ENCODE measurements at regions not wholly inside any gene's neighbourhood (a gene's known extent, or its start where the extent isn't known, plus 50 kb on each side); places are given as distances from the start of the nearest gene placed in this dataset.

DNA sequence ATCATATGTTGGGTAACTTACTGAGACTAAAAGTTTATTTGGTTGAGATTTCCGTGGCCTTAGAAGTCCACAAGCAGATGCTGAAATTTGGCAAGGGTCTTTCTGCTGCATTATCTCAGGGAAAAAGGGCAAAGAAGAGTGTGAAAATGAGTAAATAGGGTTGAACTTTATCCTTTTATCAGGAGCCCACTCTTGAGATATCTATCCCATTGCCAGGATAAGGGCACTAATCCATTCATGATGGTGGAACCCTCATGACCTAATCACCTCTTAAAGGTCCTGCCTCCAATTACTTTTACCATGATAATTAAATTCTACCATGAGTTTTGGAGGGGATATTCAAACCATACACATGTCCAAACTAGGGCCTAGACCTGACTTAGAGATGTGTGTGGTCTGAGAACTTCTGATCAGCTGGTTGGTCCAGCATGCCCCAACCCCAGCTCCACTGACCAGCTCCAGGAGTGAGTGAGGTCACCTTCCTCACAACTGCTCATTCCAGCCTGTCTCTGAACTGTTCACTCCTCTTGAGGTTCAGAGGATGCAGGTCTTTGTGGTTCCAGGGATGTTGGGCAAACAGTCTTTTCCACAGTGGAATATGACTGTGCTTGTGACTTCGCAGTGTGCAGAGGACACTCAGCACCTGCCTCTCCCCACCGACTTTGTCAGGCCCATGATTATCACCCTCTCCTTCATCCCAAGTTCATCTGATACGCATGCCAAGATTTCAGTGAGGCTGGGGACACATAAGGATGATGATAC lies 130.1 kb upstream of the TOP3B start:
- ChIA-PET CTCF (no interaction called here), POLR2A (interaction anchor here (0.8 kb wide), 1 partner anchor 946 kb away, joined by 3 read pairs; no protein-coding TSS in a partner anchor)
- Mint-ChIP-seq H3K27me3 (ENCODE audit: insufficient read depth, unreplicated experiment) (no peaks in the 10 kb centered on the region), H3K4me3 (ENCODE audit: unreplicated experiment) (no peak overlapping the region), H3K4me1 (ENCODE audit: insufficient read depth, unreplicated experiment) (peaks cover 13% of the 10 kb centered on the region), H3K9me3 (ENCODE audit: unreplicated experiment) (no peaks in the 10 kb centered on the region), H3K36me3 (ENCODE audit: insufficient read depth, unreplicated experiment) (peaks cover 5% of the 10 kb centered on the region), H3K27ac (ENCODE audit: low read depth, unreplicated experiment) (no peak overlapping the region)
- DNase-seq (ENCODE audit: unreplicated experiment), result no peak
- TF ChIP-seq, protein P1, sequence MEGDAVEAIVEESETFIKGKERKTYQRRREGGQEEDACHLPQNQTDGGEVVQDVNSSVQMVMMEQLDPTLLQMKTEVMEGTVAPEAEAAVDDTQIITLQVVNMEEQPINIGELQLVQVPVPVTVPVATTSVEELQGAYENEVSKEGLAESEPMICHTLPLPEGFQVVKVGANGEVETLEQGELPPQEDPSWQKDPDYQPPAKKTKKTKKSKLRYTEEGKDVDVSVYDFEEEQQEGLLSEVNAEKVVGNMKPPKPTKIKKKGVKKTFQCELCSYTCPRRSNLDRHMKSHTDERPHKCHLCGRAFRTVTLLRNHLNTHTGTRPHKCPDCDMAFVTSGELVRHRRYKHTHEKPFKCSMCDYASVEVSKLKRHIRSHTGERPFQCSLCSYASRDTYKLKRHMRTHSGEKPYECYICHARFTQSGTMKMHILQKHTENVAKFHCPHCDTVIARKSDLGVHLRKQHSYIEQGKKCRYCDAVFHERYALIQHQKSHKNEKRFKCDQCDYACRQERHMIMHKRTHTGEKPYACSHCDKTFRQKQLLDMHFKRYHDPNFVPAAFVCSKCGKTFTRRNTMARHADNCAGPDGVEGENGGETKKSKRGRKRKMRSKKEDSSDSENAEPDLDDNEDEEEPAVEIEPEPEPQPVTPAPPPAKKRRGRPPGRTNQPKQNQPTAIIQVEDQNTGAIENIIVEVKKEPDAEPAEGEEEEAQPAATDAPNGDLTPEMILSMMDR (IDR thresholded peaks at IDR 0.05; ENCODE audit: unreplicated experiment), result no peak
- intact Hi-C loops (cut with micrococcal nuclease), result loop anchor here (5.0 to 10.0 kb wide), 2 partner anchors 100 to 128 kb away; partner anchors contain the start of gene TOP3B
- BruUV-seq (replicated peaks), result no TSS peak

DNA sequence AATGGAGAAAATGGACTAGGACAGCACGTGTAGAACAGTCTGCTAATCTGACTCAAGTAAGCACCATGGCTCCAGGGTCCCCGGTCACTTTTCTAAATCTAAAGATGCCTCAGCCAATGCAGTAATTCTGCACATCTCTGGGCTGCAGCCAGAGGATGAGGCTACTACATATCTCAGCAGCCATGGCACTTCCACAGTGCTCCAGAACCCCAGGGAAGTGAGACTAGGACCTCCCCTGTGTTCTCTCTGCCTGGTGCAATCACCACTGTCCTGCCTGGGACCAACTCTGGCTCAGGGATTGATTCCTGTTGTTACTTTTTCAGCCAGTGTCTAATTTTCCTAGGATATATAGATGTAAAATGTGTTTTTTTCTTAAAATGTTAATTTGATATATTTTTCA lies 129.4 kb upstream of the TOP3B start:
- intact Hi-C loops (cut with micrococcal nuclease), result loop anchor here (2.0 to 10.0 kb wide), 5 partner anchors 37 to 127 kb away; partner anchors contain the start of gene TOP3B

DNA sequence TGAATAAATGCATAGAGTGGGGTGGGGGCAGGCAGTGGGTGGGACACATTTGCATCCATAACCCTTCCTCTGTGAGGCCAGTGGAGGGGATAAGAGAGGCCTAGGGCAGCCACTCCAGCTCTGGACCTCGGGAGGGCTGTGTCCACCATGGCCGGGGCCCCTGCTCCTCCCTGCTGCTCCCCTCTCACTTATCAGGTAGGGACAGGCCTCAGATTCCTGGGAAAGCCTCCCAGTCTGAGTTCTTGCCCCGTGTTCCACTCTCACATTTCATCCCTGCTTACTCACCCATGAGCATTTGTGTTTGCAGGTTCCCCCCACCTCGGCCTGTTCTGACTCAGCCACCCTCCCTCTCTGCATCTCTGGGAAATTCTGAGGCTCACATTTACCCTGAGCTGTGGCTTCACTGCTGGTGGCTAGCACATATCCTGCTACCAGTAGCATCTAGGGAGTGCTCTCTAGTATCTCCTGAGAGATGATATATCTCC lies 128.7 kb upstream of the TOP3B start:
- POLR2A ChIA-PET, result interaction anchor here (0.6 to 2.5 kb wide), 8 partner anchors 13 to 129 kb away, joined by 3 to 9 read pairs (median 6); partner anchors contain the start of gene TOP3B
- peak; percentile 78 for DNase-seq (ENCODE audit: unreplicated experiment)
- intact Hi-C loops (cut with micrococcal nuclease), result loop anchor here (2.0 to 10.0 kb wide), 5 partner anchors 37 to 127 kb away; partner anchors contain the start of gene TOP3B
- peak overlapping the region; percentile 79 for H3K27ac Mint-ChIP-seq (ENCODE audit: low read depth, unreplicated experiment)
- H3K36me3 Mint-ChIP-seq (ENCODE audit: insufficient read depth, unreplicated experiment), result peaks cover 5% of the 10 kb centered on the region
- H3K9me3 Mint-ChIP-seq (ENCODE audit: unreplicated experiment), result no peaks in the 10 kb centered on the region
- no peaks in the 10 kb centered on the region for H3K27me3 Mint-ChIP-seq (ENCODE audit: insufficient read depth, unreplicated experiment)
- TF ChIP-seq, protein P1 (IDR thresholded peaks at IDR 0.05; ENCODE audit: unreplicated experiment), result no peak
- no TSS peak for BruUV-seq (replicated peaks)
- H3K4me3 Mint-ChIP-seq (ENCODE audit: unreplicated experiment), result no peak overlapping the region
- H3K4me1 Mint-ChIP-seq (ENCODE audit: insufficient read depth, unreplicated experiment), result peaks cover 13% of the 10 kb centered on the region
- CTCF ChIA-PET, result interaction anchor here (0.6 to 2.5 kb wide), 18 partner anchors 13 to 1735 kb away, joined by 3 to 14 read pairs (median 4); partner anchors contain the start of gene TOP3B

More for the DNA sequence above, 129.4 kb upstream of the TOP3B start:
- no peaks in the 10 kb centered on the region for H3K27me3 Mint-ChIP-seq (ENCODE audit: insufficient read depth, unreplicated experiment)
- peak overlapping the region; percentile 79 for H3K27ac Mint-ChIP-seq (ENCODE audit: low read depth, unreplicated experiment)
- ChIA-PET POLR2A (interaction anchor here (1.4 to 2.5 kb wide), 5 partner anchors 24 to 130 kb away, joined by 4 to 9 read pairs (median 8); partner anchors contain the start of gene TOP3B), CTCF (interaction anchor here (0.6 to 2.5 kb wide), 4 partner anchors 24 to 179 kb away, joined by 3 to 14 read pairs (median 8); partner anchors contain the start of gene TOP3B)
- no peak for DNase-seq (ENCODE audit: unreplicated experiment)
- no peak overlapping the region for H3K4me3 Mint-ChIP-seq (ENCODE audit: unreplicated experiment)
- H3K9me3 Mint-ChIP-seq (ENCODE audit: unreplicated experiment), result no peaks in the 10 kb centered on the region
- peaks cover 13% of the 10 kb centered on the region for H3K4me1 Mint-ChIP-seq (ENCODE audit: insufficient read depth, unreplicated experiment)
- peaks cover 5% of the 10 kb centered on the region for H3K36me3 Mint-ChIP-seq (ENCODE audit: insufficient read depth, unreplicated experiment)
- TF ChIP-seq, protein P1 (IDR thresholded peaks at IDR 0.05; ENCODE audit: unreplicated experiment), result no peak
- no TSS peak for BruUV-seq (replicated peaks)

Measured in MCF 10A (cell line).